ENCODE measurements at regions not wholly inside any gene's neighbourhood (a gene's known extent, or its start where the extent isn't known, plus 50 kb on each side); places are given as distances from the start of the nearest gene placed in this dataset.

DNA sequence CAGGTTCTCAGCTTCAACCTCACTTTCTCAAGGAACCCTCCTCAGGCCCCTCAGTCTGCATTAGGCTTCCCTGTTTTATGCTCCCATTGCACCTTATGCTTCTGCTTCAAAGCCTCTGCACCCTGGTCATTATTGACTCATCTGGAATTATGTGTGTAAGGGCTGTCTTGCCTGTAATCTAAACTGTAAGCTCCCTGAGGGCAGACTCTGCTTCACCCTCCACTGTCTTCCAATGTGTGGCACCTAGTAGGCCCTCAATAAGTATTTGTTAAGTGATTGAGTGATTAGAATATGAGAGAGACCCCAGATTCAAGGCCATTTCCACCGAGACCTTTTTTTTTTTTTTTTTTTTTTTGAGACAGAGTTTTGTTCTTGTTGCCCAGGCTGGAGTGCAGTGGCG is 79.1 kb downstream of the VCPKMT start (continued):
- no peak for TF ChIP-seq NANOG (IDR thresholded peaks at IDR 0.05; ENCODE audit: borderline replicate concordance)

DNA sequence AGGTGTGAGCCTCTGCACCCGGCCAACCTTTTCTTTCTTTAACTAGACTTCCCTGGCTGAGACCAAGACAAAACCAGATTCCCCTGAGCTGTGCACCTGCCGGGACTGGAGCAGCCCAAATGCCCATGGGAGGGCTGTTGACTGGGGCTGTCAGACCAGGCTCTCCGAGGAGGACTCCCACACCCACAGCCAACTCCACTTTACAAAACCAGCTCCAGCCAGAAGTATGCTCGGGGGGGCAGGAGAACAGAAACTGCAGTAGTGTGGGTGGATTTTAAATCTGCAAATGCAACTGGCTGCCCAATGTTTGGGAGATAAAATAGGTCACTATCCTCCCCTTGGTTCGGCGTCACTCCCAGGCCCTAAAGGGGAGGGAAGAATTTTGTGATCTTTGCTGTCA is 78.5 kb downstream of the VCPKMT start:
- H3K27me3 Mint-ChIP-seq (ENCODE audit: insufficient read depth, low read depth, poor library complexity) = peaks cover 3% of the 10 kb centered on the region
- no peaks in the 10 kb centered on the region for H3K4me1 Mint-ChIP-seq
- Histone ChIP-seq H3F3A (replicated peaks; ENCODE audit: low read depth) (no peaks in the 10 kb centered on the region), H3K79me2 (replicated peaks; ENCODE audit: insufficient read depth) (no peaks in the 10 kb centered on the region), H2AFZ (no peak overlapping the region), H3K36me3 (ENCODE audit: insufficient read depth) (no peaks in the 10 kb centered on the region), H3K4me1 (ENCODE audit: insufficient read depth) (no peaks in the 10 kb centered on the region), H3K9me2 (ENCODE audit: insufficient read depth) (peaks cover 5% of the 10 kb centered on the region; the same call in 1 of the 2 replicates), H4K20me1 (replicated peaks; ENCODE audit: insufficient read depth) (no peaks in the 10 kb centered on the region), H3K4me2 (no peak overlapping the region), H3K27me3 (ENCODE audit: insufficient read depth) (no peaks in the 10 kb centered on the region), H3K27ac (ENCODE audit: low read depth) (no peak overlapping the region), H3K4me3 (no peak overlapping the region)
- DNase-seq (ENCODE audit: low spot score) (no peak), ATAC-seq (no peak)
- TF ChIP-seq JUNB (IDR thresholded peaks at IDR 0.05; ENCODE audit: unreplicated experiment) (no peak), STAT1 (IDR thresholded peaks at IDR 0.05; ENCODE audit: unreplicated experiment) (no peak)
- TF ChIP-seq, protein P1, sequence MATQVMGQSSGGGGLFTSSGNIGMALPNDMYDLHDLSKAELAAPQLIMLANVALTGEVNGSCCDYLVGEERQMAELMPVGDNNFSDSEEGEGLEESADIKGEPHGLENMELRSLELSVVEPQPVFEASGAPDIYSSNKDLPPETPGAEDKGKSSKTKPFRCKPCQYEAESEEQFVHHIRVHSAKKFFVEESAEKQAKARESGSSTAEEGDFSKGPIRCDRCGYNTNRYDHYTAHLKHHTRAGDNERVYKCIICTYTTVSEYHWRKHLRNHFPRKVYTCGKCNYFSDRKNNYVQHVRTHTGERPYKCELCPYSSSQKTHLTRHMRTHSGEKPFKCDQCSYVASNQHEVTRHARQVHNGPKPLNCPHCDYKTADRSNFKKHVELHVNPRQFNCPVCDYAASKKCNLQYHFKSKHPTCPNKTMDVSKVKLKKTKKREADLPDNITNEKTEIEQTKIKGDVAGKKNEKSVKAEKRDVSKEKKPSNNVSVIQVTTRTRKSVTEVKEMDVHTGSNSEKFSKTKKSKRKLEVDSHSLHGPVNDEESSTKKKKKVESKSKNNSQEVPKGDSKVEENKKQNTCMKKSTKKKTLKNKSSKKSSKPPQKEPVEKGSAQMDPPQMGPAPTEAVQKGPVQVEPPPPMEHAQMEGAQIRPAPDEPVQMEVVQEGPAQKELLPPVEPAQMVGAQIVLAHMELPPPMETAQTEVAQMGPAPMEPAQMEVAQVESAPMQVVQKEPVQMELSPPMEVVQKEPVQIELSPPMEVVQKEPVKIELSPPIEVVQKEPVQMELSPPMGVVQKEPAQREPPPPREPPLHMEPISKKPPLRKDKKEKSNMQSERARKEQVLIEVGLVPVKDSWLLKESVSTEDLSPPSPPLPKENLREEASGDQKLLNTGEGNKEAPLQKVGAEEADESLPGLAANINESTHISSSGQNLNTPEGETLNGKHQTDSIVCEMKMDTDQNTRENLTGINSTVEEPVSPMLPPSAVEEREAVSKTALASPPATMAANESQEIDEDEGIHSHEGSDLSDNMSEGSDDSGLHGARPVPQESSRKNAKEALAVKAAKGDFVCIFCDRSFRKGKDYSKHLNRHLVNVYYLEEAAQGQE (IDR thresholded peaks at IDR 0.05; ENCODE audit: unreplicated experiment) = no peak
- no peaks in the 10 kb centered on the region for H3K36me3 Mint-ChIP-seq (ENCODE audit: low read depth)
- no peak overlapping the region for H3K4me3 Mint-ChIP-seq
- H3K9me3 Mint-ChIP-seq = no peaks in the 10 kb centered on the region
- H3K27ac Mint-ChIP-seq = no peak overlapping the region

DNA sequence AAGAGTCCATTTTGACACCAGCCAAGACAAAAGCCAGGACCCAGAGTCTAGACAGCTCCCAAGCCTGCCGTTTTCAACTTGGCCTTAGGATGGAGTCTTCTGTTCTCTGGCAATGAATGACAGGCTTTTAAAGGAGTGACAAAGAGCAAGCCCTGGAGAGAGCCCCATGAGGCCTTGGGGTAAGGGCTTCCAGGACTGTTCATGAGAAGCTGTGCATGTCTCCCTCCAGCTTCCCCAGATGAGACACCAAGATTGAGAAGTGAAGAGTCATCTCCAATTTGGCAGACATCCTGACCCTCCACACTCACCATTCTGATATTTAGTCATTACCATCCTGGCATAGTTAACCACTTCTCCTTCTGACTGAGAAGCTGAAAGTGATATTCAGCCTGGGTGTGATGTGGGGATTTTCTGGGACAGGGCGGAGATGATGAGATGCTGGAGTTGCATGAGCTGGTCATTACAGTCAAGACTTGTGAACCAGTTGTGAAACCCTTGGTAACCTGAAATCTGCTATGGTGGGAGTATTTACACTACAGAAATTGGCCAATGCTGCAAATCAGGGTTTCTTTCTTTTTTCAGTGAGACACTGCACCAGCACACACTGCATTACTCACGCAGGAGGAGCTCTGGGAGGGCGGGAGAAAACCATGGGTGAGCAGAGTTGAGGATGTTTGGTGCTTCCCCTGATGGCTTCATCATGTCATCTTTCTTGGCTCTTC is 77.8 kb downstream of the VCPKMT start:
- ATAC-seq = peak; percentile 75
- H3K9me2 ChIP-seq (ENCODE audit: insufficient read depth) = peaks cover 5% of the 10 kb centered on the region; the same call in 1 of the 2 replicates
- DNase-seq (ENCODE audit: low spot score) = peak; percentile 26
- H3K4me1 ChIP-seq (ENCODE audit: insufficient read depth) = no peaks in the 10 kb centered on the region
- H3K4me1 Mint-ChIP-seq = no peaks in the 10 kb centered on the region
- H3K27ac Mint-ChIP-seq = no peak overlapping the region
- no peaks in the 10 kb centered on the region for H3K36me3 Mint-ChIP-seq (ENCODE audit: low read depth)
- H3K9me3 Mint-ChIP-seq = no peaks in the 10 kb centered on the region
- no peak overlapping the region for H3K27ac ChIP-seq (ENCODE audit: low read depth)
- H3F3A ChIP-seq (replicated peaks; ENCODE audit: low read depth) = no peaks in the 10 kb centered on the region
- no peak overlapping the region for H2AFZ ChIP-seq
- H3K27me3 ChIP-seq (ENCODE audit: insufficient read depth) = no peaks in the 10 kb centered on the region
- no peaks in the 10 kb centered on the region for H3K36me3 ChIP-seq (ENCODE audit: insufficient read depth)
- no peaks in the 10 kb centered on the region for H4K20me1 ChIP-seq (replicated peaks; ENCODE audit: insufficient read depth)
- H3K4me3 ChIP-seq = no peak overlapping the region
- no peaks in the 10 kb centered on the region for H3K79me2 ChIP-seq (replicated peaks; ENCODE audit: insufficient read depth)
- no peak overlapping the region for H3K4me2 ChIP-seq
- no peak for TF ChIP-seq POLR2AphosphoS5 (IDR thresholded peaks at IDR 0.05; ENCODE audit: low read depth)
- TF ChIP-seq, protein P2, sequence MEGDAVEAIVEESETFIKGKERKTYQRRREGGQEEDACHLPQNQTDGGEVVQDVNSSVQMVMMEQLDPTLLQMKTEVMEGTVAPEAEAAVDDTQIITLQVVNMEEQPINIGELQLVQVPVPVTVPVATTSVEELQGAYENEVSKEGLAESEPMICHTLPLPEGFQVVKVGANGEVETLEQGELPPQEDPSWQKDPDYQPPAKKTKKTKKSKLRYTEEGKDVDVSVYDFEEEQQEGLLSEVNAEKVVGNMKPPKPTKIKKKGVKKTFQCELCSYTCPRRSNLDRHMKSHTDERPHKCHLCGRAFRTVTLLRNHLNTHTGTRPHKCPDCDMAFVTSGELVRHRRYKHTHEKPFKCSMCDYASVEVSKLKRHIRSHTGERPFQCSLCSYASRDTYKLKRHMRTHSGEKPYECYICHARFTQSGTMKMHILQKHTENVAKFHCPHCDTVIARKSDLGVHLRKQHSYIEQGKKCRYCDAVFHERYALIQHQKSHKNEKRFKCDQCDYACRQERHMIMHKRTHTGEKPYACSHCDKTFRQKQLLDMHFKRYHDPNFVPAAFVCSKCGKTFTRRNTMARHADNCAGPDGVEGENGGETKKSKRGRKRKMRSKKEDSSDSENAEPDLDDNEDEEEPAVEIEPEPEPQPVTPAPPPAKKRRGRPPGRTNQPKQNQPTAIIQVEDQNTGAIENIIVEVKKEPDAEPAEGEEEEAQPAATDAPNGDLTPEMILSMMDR (conservative IDR thresholded peaks at IDR 0.05; ENCODE audit: low read depth in 2 of 2) = peak in 1 of 2 experiments; percentile 14; a peak in 1 of 4 replicates
- H3K4me3 Mint-ChIP-seq = no peak overlapping the region
- peaks cover 3% of the 10 kb centered on the region for H3K27me3 Mint-ChIP-seq (ENCODE audit: insufficient read depth, low read depth, poor library complexity)

All from GM23338 (cell line).